SIG-M5 treated with dmso at 0.1 percent for 504 hours (cell line): ENCODE measurements at regions not wholly inside any gene's neighbourhood (a gene's known extent, or its start where the extent isn't known, plus 50 kb on each side); places are given as distances from the start of the nearest gene placed in this dataset.

Experiments
- DNase-seq: peaks from one replicate; lab custom pipeline; 2025; ENCODE audit not compliant: unreplicated experiment; lab: John Stamatoyannopoulos, UW

- no peak for DNase-seq
Measured at GRCh38 chr9:1261879-1262766, 212.0 kb downstream of the DMRT2 start.

DNA sequence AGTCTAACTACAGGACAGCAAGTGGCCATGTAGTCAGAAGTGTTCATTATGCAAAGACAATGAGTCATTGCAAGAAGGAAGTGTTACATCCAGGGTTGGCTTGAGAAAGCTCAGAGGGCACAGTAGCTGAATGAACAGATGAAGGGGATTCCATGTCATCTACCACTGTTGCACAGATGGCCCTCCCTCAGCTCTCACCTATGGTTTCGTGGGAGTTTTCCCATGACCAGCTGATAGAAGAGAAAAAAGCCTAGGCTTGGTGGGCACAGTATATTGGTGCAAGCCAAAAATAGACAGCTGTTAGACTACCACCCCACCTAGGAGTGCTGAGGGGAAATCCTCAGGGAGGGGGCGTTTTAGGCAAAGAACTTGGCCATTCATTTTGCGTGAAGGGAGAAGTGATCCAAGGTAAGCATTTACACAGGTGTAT, 217.0 kb downstream of the DMRT2 start:
- no peak for DNase-seq

- DNase-seq: no peak
Measured at GRCh38 chr9:1267581-1267980, 217.4 kb downstream of the DMRT2 start.

DNA sequence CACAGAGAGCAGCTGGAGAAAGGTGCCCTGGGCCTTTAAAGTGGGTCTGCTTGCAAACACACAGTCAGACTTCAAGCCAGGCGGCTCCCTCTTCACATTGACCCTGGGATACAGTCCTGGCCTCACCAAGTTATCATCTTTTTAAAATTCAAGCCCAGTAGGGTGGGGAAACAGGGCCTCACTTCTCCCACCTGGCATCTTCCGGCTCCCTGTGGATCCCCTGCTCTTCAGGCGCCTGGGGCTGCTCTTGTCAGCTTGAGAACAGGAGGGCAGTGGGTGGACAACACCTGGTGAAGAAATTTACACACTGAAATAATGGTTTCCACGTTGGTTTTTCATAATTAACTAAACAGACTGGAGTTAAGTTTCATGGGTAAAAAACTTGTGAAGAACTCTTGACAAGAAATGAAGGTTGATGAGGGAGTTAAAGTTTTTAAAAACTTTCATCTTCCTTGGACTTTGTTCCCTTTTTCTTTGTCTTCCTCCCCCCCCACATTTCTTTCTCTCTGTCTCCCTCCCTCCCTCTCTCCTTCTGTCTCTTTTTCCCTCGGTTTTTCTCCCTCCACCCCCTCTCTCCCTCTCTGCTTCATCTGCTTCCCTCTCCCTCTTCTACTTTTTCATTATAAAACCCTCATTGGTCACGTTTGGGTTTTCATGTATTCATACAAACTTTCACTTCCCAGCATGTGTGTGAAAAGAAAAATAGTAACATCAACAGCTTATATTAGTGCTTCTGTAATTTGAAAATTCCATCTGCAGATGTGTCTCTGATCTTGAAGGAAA, 219.6 kb downstream of the DMRT2 start:
- no peak for DNase-seq

DNA sequence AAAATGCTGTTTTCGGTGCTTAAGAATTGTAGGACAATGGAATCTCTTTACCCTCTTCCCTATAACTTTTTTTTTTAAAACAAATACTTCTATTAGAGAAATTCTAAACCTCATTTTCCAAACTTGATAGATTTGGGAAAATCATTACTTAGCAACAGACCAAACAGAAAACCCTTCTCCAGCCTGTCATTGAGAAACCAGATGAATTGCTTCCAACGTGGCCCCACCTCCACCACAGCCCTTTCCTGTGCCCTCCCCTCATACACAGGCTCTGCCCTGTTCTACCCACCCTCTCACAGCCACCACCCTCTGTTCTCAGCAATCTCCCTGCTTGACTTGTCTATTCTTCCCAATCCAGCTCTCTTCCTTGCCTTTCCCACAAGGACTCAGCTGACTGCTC, 221.2 kb downstream of the DMRT2 start:
- no peak for DNase-seq

DNA sequence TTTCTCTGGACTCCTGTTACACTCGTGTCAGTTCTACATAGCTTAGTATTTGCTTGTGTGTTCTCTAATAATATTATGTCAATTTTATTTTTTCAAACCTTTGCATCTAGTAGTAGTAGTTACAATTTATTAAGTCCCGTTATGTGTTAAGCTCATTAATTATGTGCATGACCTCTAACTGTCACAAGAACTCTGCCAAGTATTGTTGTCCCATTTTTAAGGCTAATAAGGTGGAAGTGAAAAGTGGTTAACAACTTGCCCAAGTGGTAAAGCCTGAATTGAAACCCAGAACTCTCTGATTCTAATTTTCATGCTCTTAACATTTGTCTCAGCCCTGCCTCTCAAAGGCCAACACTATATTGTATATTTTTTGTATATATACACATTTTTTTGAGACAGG, 221.6 kb downstream of the DMRT2 start:
- no peak for DNase-seq

DNA sequence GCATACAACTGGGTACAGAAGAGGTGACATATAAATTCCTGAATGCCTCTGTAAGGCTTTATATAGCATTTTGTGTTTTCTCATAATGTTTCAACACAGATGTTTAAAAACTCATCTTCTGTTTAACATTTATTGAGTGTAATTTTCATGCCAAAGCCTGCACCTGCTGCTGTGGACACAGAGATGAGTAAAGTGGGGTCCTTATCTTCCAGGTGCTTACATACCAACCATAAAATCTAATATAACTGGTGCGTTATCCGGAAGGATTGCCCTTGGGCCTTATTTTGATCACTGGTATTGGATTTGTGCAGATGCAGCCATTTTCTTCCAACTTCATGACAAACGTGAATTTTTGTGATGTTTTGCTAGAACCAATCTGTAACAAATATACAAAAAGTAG, 222.3 kb downstream of the DMRT2 start:
- DNase-seq: no peak

DNA sequence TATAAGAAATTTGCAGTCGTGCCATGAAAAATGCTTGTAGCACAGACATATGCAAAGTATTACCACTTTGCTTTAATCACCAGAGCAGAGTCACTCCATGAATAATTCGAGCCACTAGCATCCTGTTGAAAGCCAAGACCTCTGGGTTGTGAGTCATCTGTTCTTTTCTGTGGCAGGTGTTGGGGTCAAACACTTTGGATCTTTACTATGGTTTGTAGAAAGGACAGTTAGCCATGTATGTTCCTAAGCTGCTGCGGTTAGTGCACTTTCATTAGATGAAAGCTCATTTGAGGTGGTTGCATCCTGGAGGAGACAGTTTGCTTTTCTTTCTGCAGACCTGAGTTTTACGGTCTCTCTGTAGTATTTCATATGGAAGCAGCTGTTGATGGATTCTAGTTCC, 223.7 kb downstream of the DMRT2 start:
- DNase-seq: no peak

- DNase-seq: no peak
Measured at GRCh38 chr9:1274334-1274733, 224.2 kb downstream of the DMRT2 start.

DNA sequence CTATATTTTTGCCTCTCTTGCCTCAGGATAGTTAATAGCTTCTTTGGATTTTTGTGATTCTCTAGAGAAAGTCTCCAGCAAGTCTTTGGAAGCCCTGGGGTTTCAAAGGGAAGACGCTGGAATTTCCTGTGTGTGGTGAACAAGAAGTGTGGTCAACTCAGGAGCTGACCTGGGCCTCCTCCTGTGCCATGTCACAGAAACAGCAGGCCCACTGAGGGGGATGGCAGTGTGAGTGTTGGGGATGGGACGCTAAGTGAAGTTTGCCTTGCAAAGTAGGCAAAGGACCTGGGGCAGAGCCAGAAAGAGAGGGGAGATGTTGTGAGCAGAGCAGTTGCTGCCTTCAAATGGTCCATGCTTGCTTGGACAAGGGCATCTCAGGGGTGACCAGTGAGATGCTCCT, 226.3 kb downstream of the DMRT2 start:
- DNase-seq: no peak

DNA sequence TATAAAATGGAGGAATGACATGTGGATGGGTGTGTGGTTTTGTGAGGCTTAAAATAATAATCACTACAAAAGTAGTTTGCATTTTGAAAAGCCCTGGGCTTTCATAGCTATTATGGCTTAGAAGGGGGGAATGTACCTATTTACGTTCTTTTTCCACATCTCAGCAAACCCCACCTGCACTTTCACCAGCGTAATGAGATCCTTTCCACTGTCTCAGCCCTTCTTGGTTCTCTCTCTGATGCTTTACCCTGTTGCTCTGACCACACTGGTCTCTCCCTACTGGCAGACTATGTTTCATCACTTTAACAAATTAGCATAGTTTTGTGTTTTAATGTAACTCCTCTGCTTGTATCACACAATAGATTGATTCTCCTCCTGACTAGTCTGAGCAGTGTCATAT, 234.6 kb downstream of the DMRT2 start:
- DNase-seq: no peak

DNA sequence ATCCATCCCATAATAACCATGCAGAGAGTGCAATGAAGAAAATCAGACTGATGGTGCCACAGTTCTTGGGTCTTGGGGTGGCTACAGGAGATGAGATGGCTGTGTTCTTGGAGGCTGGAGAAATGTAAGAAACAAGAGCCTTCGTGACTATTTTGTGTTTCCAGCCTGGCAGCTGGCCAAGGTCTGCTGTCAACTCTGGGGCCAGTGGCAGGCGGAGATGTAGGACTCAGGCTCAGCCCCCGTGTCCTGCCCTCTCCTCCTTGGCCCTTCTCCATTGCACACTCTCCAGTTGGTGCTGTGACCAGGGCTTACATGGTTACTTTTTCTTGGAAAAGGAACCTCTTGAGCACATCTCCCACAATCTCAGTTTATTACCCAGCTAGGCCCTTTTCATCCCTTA, 235.4 kb downstream of the DMRT2 start:
- no peak for DNase-seq

DNA sequence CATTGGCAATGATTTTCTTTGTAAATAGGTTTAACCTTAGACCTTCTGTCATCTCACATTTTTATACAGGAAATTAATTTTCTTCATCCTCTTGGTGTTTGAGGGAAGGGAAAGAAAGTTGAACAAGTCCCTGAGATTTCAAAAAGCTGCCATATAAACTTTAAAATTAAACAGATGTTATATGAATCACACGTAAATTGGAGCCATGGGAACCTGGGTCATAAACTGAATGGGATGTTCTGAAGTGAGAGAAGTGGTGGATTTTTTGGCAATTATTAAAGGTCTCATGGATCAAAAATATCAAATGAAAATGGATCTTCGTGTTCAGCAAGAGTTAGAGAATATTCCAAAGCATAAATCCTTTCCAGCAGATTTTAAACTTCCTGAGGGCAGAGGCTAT, 242.2 kb downstream of the DMRT2 start:
- no peak for DNase-seq

DNA sequence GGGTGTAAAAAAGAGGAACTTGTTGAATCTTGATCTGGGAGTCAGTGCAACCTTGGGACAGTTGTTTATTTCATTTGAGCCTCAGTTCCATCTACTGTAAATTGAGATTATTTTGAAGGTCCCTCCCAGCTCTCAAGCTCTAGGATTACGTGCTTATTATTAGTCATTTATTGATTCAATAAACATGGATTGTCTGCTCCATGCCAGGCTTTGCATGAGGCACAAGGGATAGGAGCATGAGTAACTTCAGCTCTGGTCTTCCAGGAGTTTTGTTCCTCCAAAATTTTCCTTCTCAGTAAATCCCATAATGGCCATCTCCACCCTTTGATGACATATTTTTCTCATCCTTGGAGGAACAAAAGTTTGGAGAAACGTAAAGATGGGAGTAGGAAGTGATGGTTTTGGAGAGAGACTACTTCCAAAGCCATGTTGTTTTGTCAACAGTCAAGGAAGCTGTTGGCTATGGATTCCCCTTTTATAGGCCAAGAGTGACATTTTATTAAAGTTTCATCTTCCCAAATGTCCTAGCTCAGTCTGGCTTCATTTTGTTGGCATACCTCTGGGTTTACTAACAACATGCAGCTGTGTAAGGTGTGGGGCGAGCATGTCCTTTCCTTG, 244.6 kb downstream of the DMRT2 start:
- no peak for DNase-seq

DNA sequence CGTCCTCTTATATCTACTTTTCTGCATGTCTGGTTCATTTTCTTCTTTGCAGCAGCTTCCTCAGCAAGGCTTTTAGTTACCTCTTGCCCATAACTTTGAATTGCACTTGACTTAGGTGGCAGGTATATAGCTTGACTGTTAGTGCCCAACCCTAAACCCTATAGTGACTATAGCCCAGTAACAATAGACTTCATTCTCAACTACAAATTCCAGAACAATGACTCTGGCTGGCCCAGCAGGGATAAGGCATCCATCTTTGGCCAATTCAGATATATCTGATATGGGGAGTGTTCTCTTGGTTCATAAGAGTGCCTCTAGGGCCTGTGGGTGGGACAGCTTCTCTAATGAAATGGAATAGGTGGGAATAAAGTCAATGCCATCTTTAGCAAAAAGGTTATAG, 246.2 kb downstream of the DMRT2 start:
- DNase-seq: no peak

DNA sequence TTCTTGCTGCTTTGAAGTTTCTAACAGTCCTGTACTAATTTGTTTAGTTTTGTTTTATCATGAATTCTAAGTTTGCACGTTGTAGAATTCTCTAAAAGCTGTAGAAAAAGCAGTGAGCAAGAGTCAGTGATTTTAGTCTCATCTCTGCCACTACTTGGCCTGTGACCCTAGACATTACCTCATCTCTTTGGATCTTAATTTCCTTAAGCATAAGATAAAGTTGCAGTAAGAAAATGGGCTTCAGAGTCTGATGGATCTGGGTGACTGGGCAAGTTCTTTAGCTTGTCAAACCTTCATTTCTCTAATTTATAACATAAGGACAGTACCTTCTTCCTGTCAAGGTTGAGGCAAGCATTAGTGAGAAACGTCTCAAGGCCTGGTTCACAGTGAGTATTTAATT, 247.9 kb downstream of the DMRT2 start:
- no peak for DNase-seq

DNA sequence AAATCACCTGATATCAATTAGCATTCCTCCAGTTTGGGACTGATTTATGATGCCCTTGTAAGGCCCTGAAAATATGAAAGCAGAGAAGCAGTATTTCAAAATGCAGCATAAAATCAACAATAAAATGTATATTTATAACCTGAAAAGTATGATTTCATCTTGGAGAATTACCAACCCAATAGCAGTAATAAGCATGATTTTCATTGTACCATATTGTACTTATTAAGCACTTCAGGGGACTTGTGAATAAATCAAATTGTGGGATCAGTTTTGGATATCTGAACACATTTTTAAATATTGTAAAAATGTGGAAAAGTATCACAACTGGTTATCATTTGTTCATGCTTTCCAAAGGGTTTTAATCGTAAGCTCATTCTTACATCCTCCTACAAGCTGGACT, 250.8 kb downstream of the DMRT2 start:
- no peak for DNase-seq

GRCh38 chr9:1303932-1304331, 253.8 kb downstream of the DMRT2 start:
- no peak for DNase-seq

DNA sequence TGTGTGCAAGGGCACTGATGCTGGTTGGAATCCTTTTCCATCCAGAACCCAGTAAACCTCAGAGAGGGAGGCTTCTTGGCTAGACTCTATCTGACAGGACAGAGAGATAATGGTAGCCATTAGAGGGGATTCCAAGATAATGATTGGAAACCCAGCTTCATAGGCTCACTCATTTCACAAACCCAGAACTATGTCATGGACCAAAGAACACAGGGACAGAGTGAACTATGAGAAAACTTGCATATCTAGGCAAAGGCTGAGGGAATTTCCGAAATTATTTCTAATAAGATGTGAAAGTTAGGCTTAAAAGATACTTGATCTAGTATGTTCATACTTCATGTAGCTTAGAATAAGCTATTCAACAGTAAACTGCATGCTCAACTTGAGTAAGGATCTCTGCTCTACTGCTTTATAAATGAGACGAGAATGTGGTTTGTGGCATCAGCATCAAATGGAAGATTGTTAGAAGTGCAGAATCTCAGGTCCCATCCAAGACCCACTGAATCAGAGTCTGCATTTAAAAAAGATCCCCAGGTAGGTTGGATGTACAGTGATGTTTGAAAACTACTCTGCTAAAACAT, 261.4 kb downstream of the DMRT2 start:
- DNase-seq: no peak

DNA sequence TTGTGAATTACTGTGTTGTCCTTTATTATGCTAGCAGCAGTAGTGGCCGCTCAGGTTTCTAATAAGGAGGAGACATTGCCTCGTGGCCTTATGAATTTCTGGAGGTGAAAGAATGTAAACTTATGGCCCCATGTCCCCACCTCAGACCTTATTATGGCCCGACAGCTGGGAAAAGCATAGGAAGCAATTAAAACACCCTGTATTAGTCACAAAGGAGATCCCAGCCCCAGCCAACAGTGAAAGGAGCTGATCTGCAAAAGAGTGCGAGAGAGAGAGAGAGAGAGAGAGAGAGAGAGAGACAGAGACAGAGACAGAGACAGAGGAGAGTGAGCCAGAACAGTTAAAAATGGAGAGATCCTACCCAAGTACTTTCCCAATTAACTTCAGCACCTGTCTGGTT, 269.3 kb downstream of the DMRT2 start:
- no peak for DNase-seq

DNA sequence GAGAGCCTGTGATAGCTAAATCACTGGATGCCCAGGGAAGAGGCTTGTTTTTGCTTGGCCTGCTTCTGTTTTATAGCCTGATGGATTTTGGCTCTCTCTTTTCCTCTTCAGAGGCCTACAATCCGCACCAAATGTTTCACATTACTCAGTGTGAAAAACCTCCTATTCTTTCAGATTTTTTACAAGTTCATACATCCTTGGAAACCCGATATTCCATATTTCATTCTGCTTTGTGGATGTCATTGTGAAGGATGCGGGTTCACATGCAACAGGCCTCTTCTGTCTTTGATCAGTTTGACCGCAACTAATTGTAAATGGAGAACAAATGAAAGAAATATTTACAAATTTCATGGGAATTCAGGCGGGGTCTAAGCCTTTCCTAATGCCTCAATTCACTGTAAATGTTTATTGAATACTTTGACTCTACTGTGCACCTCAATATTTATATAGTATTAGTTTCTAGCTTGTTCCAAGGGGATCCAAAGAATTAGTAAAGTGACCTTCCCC, 269.9 kb downstream of the DMRT2 start:
- DNase-seq: no peak
